ENCODE measurements at regions not wholly inside any gene's neighbourhood (a gene's known extent, or its start where the extent isn't known, plus 50 kb on each side); places are given as distances from the start of the nearest gene placed in this dataset.

DNA sequence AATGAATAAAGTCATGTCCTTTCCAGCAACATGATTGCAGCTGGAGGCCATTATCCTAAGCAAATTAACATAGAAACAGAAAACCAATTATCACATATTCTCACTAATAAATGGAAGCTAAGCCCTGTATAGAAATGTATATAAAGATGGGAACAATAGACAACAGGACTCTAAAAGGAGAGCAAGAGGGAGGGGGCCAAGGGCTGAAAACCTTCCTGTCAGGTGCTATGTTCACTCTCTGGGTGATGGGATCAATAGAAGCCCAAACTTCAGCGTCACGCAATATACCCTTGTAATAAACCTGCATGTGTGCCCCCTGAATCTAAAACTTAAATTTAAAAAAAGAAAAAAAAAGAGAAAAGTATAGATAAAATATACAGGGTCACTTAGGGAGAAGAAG lies 163.7 kb upstream of the ACO1 start:
- intact Hi-C loops (cut with micrococcal nuclease), result no loop called here
- H3K4me3 ChIP-seq, result no peak overlapping the region
- ATAC-seq, result no peak
- ChIA-PET POLR2A (no interaction called here), CTCF (ENCODE audit: low intra/inter-chr PET ratio) (no interaction called here)
- no peak overlapping the region for H3K27ac ChIP-seq (ENCODE audit: extremely low read depth, low read depth, low read length)
- no peak overlapping the region for H2AFZ ChIP-seq (ENCODE audit: low read depth, low read length)
- DNase-seq (ENCODE audit: extremely low read depth in 1 of 4, low spot score in 3 of 4), result no peak
- TF ChIP-seq RFX7 (CRISPR knock-in tag; IDR thresholded peaks at IDR 0.05) (no peak), MCM7 (IDR thresholded peaks at IDR 0.05) (no peak), FOXJ2 (tag; IDR thresholded peaks at IDR 0.05) (no peak), ZNF197 (CRISPR knock-in tag; IDR thresholded peaks at IDR 0.05; ENCODE audit: low read depth) (no peak), ZNF140 (CRISPR knock-in tag; IDR thresholded peaks at IDR 0.05) (no peak), YBX1 (IDR thresholded peaks at IDR 0.05) (no peak), PHB (CRISPR knock-in tag; IDR thresholded peaks at IDR 0.05) (no peak), KDM5B (IDR thresholded peaks at IDR 0.05; ENCODE audit: insufficient replicate concordance, low read depth, low read length) (no peak), SIRT6 (IDR thresholded peaks at IDR 0.05; ENCODE audit: low read depth, low read length) (no peak), TEAD4 (IDR thresholded peaks at IDR 0.05; ENCODE audit: low read length) (no peak), TEAD4 (CRISPR knock-in tag; IDR thresholded peaks at IDR 0.05; ENCODE audit: borderline replicate concordance) (no peak), TCFL5 (CRISPR knock-in tag; conservative IDR thresholded peaks at IDR 0.05) (no peak), U2AF2 (optimal IDR thresholded peaks at IDR 0.05; ENCODE audit: low read depth, low read length) (no peak), ZBTB17 (CRISPR knock-in tag; IDR thresholded peaks at IDR 0.05) (no peak)
- TF ChIP-seq, protein P1, sequence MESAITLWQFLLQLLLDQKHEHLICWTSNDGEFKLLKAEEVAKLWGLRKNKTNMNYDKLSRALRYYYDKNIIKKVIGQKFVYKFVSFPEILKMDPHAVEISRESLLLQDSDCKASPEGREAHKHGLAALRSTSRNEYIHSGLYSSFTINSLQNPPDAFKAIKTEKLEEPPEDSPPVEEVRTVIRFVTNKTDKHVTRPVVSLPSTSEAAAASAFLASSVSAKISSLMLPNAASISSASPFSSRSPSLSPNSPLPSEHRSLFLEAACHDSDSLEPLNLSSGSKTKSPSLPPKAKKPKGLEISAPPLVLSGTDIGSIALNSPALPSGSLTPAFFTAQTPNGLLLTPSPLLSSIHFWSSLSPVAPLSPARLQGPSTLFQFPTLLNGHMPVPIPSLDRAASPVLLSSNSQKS (CRISPR knock-in tag; IDR thresholded peaks at IDR 0.05), result no peak
- no peaks in the 10 kb centered on the region for H4K20me1 ChIP-seq (replicated peaks; ENCODE audit: control insufficient read depth, insufficient read depth, low read length)
- H3K79me2 ChIP-seq (ENCODE audit: control insufficient read depth, insufficient read depth, low read length), result no peaks in the 10 kb centered on the region
- no peak overlapping the region for H3K9ac ChIP-seq (ENCODE audit: insufficient read depth in 1 of 2, low read depth in 2 of 2, low read length in 2 of 2)
- BruUV-seq (replicated peaks), result no TSS peak
- H3K4me1 ChIP-seq (replicated peaks in 1 of 2; ENCODE audit: control insufficient read depth in 2 of 2, insufficient read depth in 2 of 2, low read length in 2 of 2), result no peaks in the 10 kb centered on the region
- in situ Hi-C loops (cut with MboI), result no loop called here
- no peaks in the 10 kb centered on the region for H3K27me3 ChIP-seq (ENCODE audit: control insufficient read depth in 2 of 2, insufficient read depth in 2 of 2, low read length in 2 of 2)
- no peak for FAIRE-seq
- H3K9me3 ChIP-seq (replicated peaks; ENCODE audit: control insufficient read depth, insufficient read depth, low read depth, low read length), result no peaks in the 10 kb centered on the region
- 0% methylated on average over 1 of the region's 2 CpGs for WGBS (ENCODE audit: insufficient coverage, low coverage, missing lambda C conversion rate)
- no peak overlapping the region for H3K4me2 ChIP-seq (ENCODE audit: insufficient read depth, low read length)
- H3K36me3 ChIP-seq (ENCODE audit: control insufficient read depth, insufficient read depth, low read length), result no peaks in the 10 kb centered on the region
- H3K9me1 ChIP-seq (ENCODE audit: control insufficient read depth, insufficient read depth, low read length), result no peaks in the 10 kb centered on the region

All from K562 (cell line).